ENCODE measurements at regions not wholly inside any gene's neighbourhood (a gene's known extent, or its start where the extent isn't known, plus 50 kb on each side); places are given as distances from the start of the nearest gene placed in this dataset.
A peak's percentile ranks its signal among the peaks of the same experiment; 100 is the strongest.

DNA sequence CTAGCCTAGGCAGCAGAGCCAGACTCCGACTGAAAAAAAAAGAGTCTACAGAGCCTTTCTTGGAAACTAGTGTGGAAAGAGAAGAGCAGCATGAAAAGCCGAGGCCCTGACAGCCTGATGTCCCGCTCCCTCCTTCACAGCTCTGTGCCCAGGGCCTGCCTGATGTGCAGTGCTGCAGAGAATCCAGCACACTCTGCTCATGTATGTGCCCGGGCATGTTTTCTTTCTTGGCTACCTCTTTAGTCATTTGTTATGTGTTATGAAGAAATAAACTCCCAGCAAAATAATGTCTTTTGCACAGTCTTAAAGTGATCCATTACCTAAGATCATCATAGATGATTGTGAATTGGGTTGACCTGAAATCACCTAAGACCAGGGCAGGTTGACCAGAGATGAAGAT lies 78.1 kb upstream of the EZR start:
- H2AFZ ChIP-seq (ENCODE audit: low read length): no peak overlapping the region
- no peak overlapping the region for H3K4me2 ChIP-seq (ENCODE audit: extremely low read depth, insufficient read depth, low read length)
- H3K27me3 ChIP-seq (ENCODE audit: control insufficient read depth, insufficient read depth, low read length): no peaks in the 10 kb centered on the region
- H3K79me2 ChIP-seq (ENCODE audit: control insufficient read depth, insufficient read depth, low read length): no peaks in the 10 kb centered on the region
- no peaks in the 10 kb centered on the region for H3K9me3 ChIP-seq (ENCODE audit: control insufficient read depth, insufficient read depth, low read depth, low read length)
- H3K36me3 ChIP-seq (ENCODE audit: control insufficient read depth, insufficient read depth, low read length): no peaks in the 10 kb centered on the region
- H3K9ac ChIP-seq (ENCODE audit: insufficient read depth, low read length): no peak overlapping the region
- no peaks in the 10 kb centered on the region for H3K4me1 ChIP-seq (ENCODE audit: control insufficient read depth, extremely low read depth, insufficient read depth, low read length)
- H3K27ac ChIP-seq (ENCODE audit: insufficient read depth, low read length): no peak overlapping the region
- H4K20me1 ChIP-seq (ENCODE audit: control insufficient read depth, extremely low read depth, insufficient read depth, low read length): no peaks in the 10 kb centered on the region
- no peak overlapping the region for H3K4me3 ChIP-seq (replicated peaks in 1 of 4; ENCODE audit: control extremely low read depth in 1 of 4, insufficient read depth in 1 of 4, low read depth in 3 of 4, low read length in 4 of 4)
- no peak for TF ChIP-seq EZH2 (IDR thresholded peaks at IDR 0.05; ENCODE audit: low read length, missing control alignments)
- TF ChIP-seq, protein P1, sequence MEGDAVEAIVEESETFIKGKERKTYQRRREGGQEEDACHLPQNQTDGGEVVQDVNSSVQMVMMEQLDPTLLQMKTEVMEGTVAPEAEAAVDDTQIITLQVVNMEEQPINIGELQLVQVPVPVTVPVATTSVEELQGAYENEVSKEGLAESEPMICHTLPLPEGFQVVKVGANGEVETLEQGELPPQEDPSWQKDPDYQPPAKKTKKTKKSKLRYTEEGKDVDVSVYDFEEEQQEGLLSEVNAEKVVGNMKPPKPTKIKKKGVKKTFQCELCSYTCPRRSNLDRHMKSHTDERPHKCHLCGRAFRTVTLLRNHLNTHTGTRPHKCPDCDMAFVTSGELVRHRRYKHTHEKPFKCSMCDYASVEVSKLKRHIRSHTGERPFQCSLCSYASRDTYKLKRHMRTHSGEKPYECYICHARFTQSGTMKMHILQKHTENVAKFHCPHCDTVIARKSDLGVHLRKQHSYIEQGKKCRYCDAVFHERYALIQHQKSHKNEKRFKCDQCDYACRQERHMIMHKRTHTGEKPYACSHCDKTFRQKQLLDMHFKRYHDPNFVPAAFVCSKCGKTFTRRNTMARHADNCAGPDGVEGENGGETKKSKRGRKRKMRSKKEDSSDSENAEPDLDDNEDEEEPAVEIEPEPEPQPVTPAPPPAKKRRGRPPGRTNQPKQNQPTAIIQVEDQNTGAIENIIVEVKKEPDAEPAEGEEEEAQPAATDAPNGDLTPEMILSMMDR (conservative IDR thresholded peaks at IDR 0.05 in 1 of 2, IDR thresholded peaks at IDR 0.05 in 1 of 2; ENCODE audit: low read depth in 1 of 2, low read length in 2 of 2): no peak
- DNase-seq (ENCODE audit: low read depth in 2 of 2): no peak

DNA sequence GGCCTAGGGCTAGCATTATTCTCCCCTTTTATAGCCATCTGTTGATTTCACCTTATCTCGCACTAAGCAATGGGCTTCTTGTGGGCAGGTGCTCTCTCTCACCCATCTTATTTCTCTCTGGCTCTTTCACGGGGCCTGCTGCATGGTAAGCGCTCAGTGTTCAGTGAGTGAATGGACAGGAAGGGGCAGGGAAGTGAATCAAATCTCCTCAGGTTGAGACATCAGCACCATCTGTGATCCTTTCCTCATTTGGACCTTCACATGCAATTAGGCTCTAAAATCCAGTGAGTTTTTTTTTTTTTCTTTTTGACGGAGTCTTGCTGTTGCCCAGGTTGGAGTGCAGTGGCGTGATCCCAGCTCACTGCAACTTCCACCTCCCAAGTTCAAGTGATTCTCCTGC lies 76.5 kb upstream of the EZR start:
- DNase-seq (ENCODE audit: low read depth in 2 of 2): no peak
- Histone ChIP-seq H2AFZ (ENCODE audit: low read length) (no peak overlapping the region), H3K9me3 (ENCODE audit: control insufficient read depth, insufficient read depth, low read depth, low read length) (no peaks in the 10 kb centered on the region), H3K79me2 (ENCODE audit: control insufficient read depth, insufficient read depth, low read length) (no peaks in the 10 kb centered on the region), H3K27ac (ENCODE audit: insufficient read depth, low read length) (no peak overlapping the region), H3K4me2 (ENCODE audit: extremely low read depth, insufficient read depth, low read length) (no peak overlapping the region), H3K4me1 (ENCODE audit: control insufficient read depth, extremely low read depth, insufficient read depth, low read length) (no peaks in the 10 kb centered on the region), H3K9ac (ENCODE audit: insufficient read depth, low read length) (no peak overlapping the region), H3K27me3 (ENCODE audit: control insufficient read depth, insufficient read depth, low read length) (no peaks in the 10 kb centered on the region), H3K36me3 (ENCODE audit: control insufficient read depth, insufficient read depth, low read length) (no peaks in the 10 kb centered on the region), H4K20me1 (ENCODE audit: control insufficient read depth, extremely low read depth, insufficient read depth, low read length) (no peaks in the 10 kb centered on the region), H3K4me3 (replicated peaks in 1 of 4; ENCODE audit: control extremely low read depth in 1 of 4, insufficient read depth in 1 of 4, low read depth in 3 of 4, low read length in 4 of 4) (no peak overlapping the region)
- TF ChIP-seq, protein P1 (conservative IDR thresholded peaks at IDR 0.05 in 1 of 2, IDR thresholded peaks at IDR 0.05 in 1 of 2; ENCODE audit: low read depth in 1 of 2, low read length in 2 of 2): no peak
- no peak for TF ChIP-seq EZH2 (IDR thresholded peaks at IDR 0.05; ENCODE audit: low read length, missing control alignments)

DNA sequence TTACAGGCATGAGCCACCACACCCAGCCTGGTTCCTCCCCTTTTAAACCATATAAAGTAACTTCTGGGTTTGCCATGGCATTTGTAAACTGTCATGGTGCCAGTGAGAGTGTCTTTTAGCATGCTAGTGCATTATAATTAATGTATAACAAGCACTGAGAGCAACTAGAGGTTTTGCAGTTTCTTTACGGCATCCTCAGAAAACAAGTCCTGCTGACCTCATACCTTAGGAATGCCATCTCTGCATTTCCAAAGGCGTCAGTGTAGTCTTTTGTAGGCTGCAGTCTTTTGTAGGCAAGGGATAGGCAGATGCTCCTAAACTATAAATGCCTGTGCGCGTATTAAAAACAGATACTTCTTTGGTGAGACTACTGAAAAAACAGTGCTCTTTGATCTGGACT lies 75.0 kb upstream of the EZR start:
- no peak overlapping the region for H3K9ac ChIP-seq (ENCODE audit: insufficient read depth, low read length)
- H3K27ac ChIP-seq (ENCODE audit: insufficient read depth, low read length): no peak overlapping the region
- H4K20me1 ChIP-seq (ENCODE audit: control insufficient read depth, extremely low read depth, insufficient read depth, low read length): no peaks in the 10 kb centered on the region
- no peaks in the 10 kb centered on the region for H3K4me1 ChIP-seq (ENCODE audit: control insufficient read depth, extremely low read depth, insufficient read depth, low read length)
- no peak overlapping the region for H3K4me3 ChIP-seq (replicated peaks in 1 of 4; ENCODE audit: control extremely low read depth in 1 of 4, insufficient read depth in 1 of 4, low read depth in 3 of 4, low read length in 4 of 4)
- no peak overlapping the region for H2AFZ ChIP-seq (ENCODE audit: low read length)
- H3K27me3 ChIP-seq (ENCODE audit: control insufficient read depth, insufficient read depth, low read length): no peaks in the 10 kb centered on the region
- peak; percentile 78 to 92 for DNase-seq (ENCODE audit: low read depth in 2 of 2)
- TF ChIP-seq EZH2 (IDR thresholded peaks at IDR 0.05; ENCODE audit: low read length, missing control alignments): no peak
- TF ChIP-seq, protein P1 (conservative IDR thresholded peaks at IDR 0.05 in 1 of 2, IDR thresholded peaks at IDR 0.05 in 1 of 2; ENCODE audit: low read depth in 1 of 2, low read length in 2 of 2): no peak
- H3K9me3 ChIP-seq (ENCODE audit: control insufficient read depth, insufficient read depth, low read depth, low read length): no peaks in the 10 kb centered on the region
- no peaks in the 10 kb centered on the region for H3K79me2 ChIP-seq (ENCODE audit: control insufficient read depth, insufficient read depth, low read length)
- no peaks in the 10 kb centered on the region for H3K36me3 ChIP-seq (ENCODE audit: control insufficient read depth, insufficient read depth, low read length)
- H3K4me2 ChIP-seq (ENCODE audit: extremely low read depth, insufficient read depth, low read length): no peak overlapping the region

Data from fibroblast of lung (primary cell).